Stomach (tissue), 4 donors: ENCODE measurements at regions not wholly inside any gene's neighbourhood (a gene's known extent, or its start where the extent isn't known, plus 50 kb on each side); places are given as distances from the start of the nearest gene placed in this dataset.

Source experiments
- POLR2A ChIP-seq, 4 donors: fragments of 450-650 bp; IDR thresholded peaks; one replicate each; pipeline ENCODE4 v1.6.1; 2016; ENCODE audit warnings: antibody characterized with exemption in 4 of 4, control low read depth in 2 of 4, mild to moderate bottlenecking in 1 of 4, moderate library complexity in 1 of 4
- POLR2AphosphoS5 ChIP-seq, 3 donors: sonication (generic); formaldehyde crosslinking; IDR thresholded peaks; one replicate each; pipeline ENCODE4 v1.6.1; 2016; ENCODE audit warnings: antibody characterized with exemption in 3 of 3
- TF ChIP-seq, protein P1 (sequence below), 7 experiments: fragments of 450-650 bp in 4 of 7; fragments of 200-600 bp in 3 of 7; sonication (generic) in 3 of 7; IDR thresholded peaks; one replicate each; pipeline ENCODE4 v1.5.1; 2016 to 2019; ENCODE audit warnings: antibody characterized with exemption in 7 of 7, control low read depth in 2 of 7, mild to moderate bottlenecking in 1 of 7

DNA sequence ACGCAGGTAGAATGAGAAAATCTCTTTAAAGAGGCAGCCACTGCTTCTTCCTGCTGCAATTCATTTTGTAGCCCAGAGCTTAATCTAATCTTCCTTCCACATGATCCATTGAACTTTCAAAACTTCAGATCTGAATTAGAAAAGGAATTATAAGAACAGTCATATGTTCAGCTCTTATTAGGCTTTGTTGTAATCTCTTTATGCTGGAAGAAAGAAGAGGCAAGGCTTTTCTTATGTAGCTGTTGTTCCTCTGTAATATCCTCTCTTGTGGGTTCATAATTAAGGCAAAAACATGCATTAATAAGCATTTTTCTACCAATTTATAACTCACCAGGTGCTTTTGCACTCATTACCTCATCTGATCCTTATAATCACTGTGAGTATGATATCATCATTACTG lies 634.9 kb upstream of the CFAP20DC start:
- TF ChIP-seq POLR2AphosphoS5 (IDR thresholded peaks at IDR 0.05): no peak
- TF ChIP-seq, protein P1, sequence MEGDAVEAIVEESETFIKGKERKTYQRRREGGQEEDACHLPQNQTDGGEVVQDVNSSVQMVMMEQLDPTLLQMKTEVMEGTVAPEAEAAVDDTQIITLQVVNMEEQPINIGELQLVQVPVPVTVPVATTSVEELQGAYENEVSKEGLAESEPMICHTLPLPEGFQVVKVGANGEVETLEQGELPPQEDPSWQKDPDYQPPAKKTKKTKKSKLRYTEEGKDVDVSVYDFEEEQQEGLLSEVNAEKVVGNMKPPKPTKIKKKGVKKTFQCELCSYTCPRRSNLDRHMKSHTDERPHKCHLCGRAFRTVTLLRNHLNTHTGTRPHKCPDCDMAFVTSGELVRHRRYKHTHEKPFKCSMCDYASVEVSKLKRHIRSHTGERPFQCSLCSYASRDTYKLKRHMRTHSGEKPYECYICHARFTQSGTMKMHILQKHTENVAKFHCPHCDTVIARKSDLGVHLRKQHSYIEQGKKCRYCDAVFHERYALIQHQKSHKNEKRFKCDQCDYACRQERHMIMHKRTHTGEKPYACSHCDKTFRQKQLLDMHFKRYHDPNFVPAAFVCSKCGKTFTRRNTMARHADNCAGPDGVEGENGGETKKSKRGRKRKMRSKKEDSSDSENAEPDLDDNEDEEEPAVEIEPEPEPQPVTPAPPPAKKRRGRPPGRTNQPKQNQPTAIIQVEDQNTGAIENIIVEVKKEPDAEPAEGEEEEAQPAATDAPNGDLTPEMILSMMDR (IDR thresholded peaks at IDR 0.05): no peak
- no peak for TF ChIP-seq POLR2A (IDR thresholded peaks at IDR 0.05)
